Esophagus muscularis mucosa (tissue), 4 donors: ENCODE measurements at regions not wholly inside any gene's neighbourhood (a gene's known extent, or its start where the extent isn't known, plus 50 kb on each side); places are given as distances from the start of the nearest gene placed in this dataset.

Source experiments
- DNase-seq: peaks from one replicate; pipeline ENCODE4 v3.0.0-alpha.2; 2017; ENCODE audit errors: extremely low spot score
- H3K27ac ChIP-seq, 4 donors: fragments of 200-600 bp; sonication (generic); replicated peaks in 1 of 4; 1 replicate in 3 of 4; 2 replicates in 1 of 4; pipeline ENCODE4 v1.5.1; 2016 to 2019; ENCODE audit warnings: mild to moderate bottlenecking in 1 of 4
- H3K27me3 ChIP-seq, 4 donors: fragments of 200-600 bp; sonication (generic); one replicate each; pipeline versions ENCODE4 v1.5.1 to v1.6.0; 2016 to 2019
- H3K36me3 ChIP-seq, 4 donors: fragments of 200-600 bp; sonication (generic); one replicate each; pipeline ENCODE4 v1.5.1; 2016 to 2019
- H3K4me1 ChIP-seq, 4 donors: fragments of 200-600 bp; sonication (generic); one replicate each; pipeline ENCODE4 v1.5.1; 2016 to 2019
- H3K4me3 ChIP-seq, 4 donors: fragments of 200-600 bp; sonication (generic); 1 replicate in 2 of 4; 2 replicates in 2 of 4; pipeline ENCODE4 v1.5.1; 2016 to 2019; ENCODE audit warnings: mild to moderate bottlenecking in 4 of 4, moderate library complexity in 1 of 4
- H3K9me3 ChIP-seq, 4 donors: fragments of 200-600 bp; sonication (generic); 1 replicate in 3 of 4; 2 replicates in 1 of 4; pipeline ENCODE4 v1.5.1; 2016 to 2019
- EP300 ChIP-seq: sonication (generic); formaldehyde crosslinking; IDR thresholded peaks from one replicate; pipeline ENCODE4 v1.6.1; 2017; ENCODE audit warnings: antibody characterized with exemption
- POLR2A ChIP-seq: fragments of 450-650 bp; IDR thresholded peaks from one replicate; pipeline ENCODE4 v1.6.1; 2017; ENCODE audit warnings: antibody characterized with exemption, moderate library complexity, mild to moderate bottlenecking, low read depth
- POLR2AphosphoS5 ChIP-seq, 2 donors: sonication (generic); formaldehyde crosslinking; IDR thresholded peaks; one replicate each; pipeline ENCODE4 v1.6.1; 2017; ENCODE audit warnings: antibody characterized with exemption in 2 of 2
- WGBS: methylation state at CpG from one replicate; pipeline ENCODE4 v1.1.5; 2018; 5-methylcytosine and 5-hydroxymethylcytosine counted together
- intact Hi-C: fragments of 100-400 bp; cut with DNase I; formaldehyde crosslinking; loops from one replicate; pipeline ENCODE4 v1.15.1; 2023
- TF ChIP-seq, protein P1 (sequence below), 3 experiments: fragments of 200-600 bp in 2 of 3; fragments of 450-650 bp in 1 of 3; sonication (generic) in 2 of 3; IDR thresholded peaks; one replicate each; pipeline ENCODE4 v1.5.1; 2017 to 2019; ENCODE audit warnings: antibody characterized with exemption in 3 of 3, mild to moderate bottlenecking in 2 of 3, moderate library complexity in 1 of 3

DNA sequence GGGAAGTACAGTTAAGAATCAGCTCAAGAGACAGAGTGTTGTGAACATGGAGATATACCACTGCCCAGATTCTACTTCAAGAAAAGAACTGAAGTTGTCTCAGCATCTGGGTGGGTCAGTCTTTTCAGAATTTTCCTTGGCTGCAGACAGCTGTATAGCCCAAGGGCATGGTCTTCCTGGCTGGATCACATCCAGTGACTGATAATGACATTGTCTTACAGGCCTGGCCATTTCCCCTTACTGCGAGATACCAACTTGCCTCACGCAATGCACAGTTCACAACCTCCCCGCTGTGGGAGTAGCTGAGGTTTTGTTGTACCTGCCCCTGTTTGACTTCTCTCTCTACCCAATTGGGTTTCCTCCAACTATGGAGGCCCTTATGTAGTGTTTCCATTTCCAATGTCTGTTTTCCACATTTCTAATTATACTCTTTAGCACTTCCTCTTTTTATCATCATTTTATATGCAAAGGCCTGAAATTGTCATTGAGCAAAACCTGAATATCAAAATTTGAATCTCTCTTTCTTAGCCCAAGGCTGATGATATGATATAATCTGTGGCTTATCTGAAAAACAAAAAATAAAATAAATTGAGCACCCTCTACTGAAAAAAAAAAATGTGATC lies 209.1 kb downstream of the NAF1 start:
- no peak for TF ChIP-seq POLR2AphosphoS5 (IDR thresholded peaks at IDR 0.05)
- TF ChIP-seq EP300 = no peak
- TF ChIP-seq, protein P1, sequence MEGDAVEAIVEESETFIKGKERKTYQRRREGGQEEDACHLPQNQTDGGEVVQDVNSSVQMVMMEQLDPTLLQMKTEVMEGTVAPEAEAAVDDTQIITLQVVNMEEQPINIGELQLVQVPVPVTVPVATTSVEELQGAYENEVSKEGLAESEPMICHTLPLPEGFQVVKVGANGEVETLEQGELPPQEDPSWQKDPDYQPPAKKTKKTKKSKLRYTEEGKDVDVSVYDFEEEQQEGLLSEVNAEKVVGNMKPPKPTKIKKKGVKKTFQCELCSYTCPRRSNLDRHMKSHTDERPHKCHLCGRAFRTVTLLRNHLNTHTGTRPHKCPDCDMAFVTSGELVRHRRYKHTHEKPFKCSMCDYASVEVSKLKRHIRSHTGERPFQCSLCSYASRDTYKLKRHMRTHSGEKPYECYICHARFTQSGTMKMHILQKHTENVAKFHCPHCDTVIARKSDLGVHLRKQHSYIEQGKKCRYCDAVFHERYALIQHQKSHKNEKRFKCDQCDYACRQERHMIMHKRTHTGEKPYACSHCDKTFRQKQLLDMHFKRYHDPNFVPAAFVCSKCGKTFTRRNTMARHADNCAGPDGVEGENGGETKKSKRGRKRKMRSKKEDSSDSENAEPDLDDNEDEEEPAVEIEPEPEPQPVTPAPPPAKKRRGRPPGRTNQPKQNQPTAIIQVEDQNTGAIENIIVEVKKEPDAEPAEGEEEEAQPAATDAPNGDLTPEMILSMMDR (IDR thresholded peaks at IDR 0.05) = no peak
- TF ChIP-seq POLR2A = no peak
- intact Hi-C loops = no loop called here
- no peak for DNase-seq
- Histone ChIP-seq H3K27ac (no peak overlapping the region), H3K27me3 (no peaks in the 10 kb centered on the region), H3K36me3 (no peaks in the 10 kb centered on the region), H3K4me3 (no peak overlapping the region), H3K4me1 (no peaks in the 10 kb centered on the region), H3K9me3 (no peaks in the 10 kb centered on the region)
- 89% methylated on average over 3 of the region's 3 CpGs for WGBS

DNA sequence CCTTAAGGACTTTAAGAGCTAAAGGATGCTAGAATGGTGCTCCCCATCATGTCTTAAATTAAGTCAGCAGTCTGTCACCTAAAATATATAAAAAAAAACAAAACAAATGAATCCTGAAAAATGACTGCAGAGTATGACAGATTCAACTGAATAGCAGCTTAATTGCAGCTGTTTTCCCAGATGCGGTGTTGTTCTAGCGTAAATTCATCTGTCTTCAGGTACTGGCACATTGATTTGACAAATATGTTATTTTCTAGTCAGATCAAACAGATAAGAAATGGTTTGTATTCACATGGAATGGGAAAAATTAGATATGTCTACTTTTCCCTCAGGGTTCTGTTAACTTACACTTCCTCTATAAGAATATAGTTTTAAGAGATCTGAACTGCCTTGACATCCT lies 211.7 kb downstream of the NAF1 start:
- Histone ChIP-seq H3K27me3 (no peaks in the 10 kb centered on the region), H3K4me1 (no peaks in the 10 kb centered on the region), H3K36me3 (no peaks in the 10 kb centered on the region), H3K27ac (no peak overlapping the region), H3K9me3 (no peaks in the 10 kb centered on the region), H3K4me3 (no peak overlapping the region)
- WGBS = 92% methylated on average over 2 of the region's 2 CpGs
- no peak for DNase-seq
- intact Hi-C loops = no loop called here
- TF ChIP-seq POLR2A (no peak), POLR2AphosphoS5 (IDR thresholded peaks at IDR 0.05) (no peak)
- TF ChIP-seq, protein P1 (IDR thresholded peaks at IDR 0.05) = no peak

DNA sequence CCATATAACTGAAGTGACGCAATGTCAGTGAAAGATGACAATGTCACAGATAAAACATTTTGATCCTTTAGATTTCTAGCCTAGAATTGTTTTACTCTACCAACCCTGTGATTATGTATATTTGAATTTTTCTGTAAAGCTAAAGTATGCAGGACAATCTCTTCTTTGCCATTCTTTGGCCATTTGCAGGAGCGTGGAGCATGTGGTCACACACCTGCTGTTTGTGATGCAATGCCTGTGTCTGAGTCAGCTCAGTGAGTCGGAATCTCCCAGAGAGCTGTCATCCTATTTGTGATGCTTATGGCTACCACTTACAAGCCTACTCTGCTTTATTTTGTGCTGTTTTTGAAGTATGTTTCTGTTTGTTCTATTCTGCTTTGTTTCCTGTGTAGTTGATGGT lies 214.5 kb downstream of the NAF1 start:
- 83% methylated on average over 3 of the region's 3 CpGs for WGBS

DNA sequence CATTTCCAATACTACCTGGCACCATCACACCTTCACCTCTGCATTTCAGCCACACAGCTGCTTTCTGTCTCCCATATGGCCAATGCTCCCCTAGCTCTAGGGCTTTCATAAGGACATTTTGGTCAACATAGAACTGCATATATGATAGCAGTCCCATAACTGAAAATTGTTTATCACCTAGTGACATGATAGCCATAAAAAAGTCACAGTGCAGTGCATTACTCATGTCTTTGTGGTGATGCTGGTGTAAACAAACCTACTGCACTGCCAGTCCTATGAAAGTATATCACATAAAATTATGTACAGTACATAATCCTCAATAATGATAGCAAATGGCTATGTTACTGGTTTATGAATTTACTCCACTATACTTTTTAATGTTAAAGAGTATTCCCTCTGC lies 221.0 kb downstream of the NAF1 start:
- H3K27ac ChIP-seq = no peak overlapping the region
- no peak overlapping the region for H3K4me3 ChIP-seq
- H3K9me3 ChIP-seq = no peaks in the 10 kb centered on the region
- H3K36me3 ChIP-seq = no peaks in the 10 kb centered on the region
- DNase-seq = no peak
- no peaks in the 10 kb centered on the region for H3K4me1 ChIP-seq
- no peak for TF ChIP-seq POLR2AphosphoS5 (IDR thresholded peaks at IDR 0.05)
- TF ChIP-seq EP300 = no peak
- TF ChIP-seq, protein P1 (IDR thresholded peaks at IDR 0.05) = no peak
- no peak for TF ChIP-seq POLR2A
- intact Hi-C loops = no loop called here
- H3K27me3 ChIP-seq = no peaks in the 10 kb centered on the region

More for the DNA sequence above, 214.5 kb downstream of the NAF1 start:
- H3K27me3 ChIP-seq = no peaks in the 10 kb centered on the region
- TF ChIP-seq POLR2AphosphoS5 (IDR thresholded peaks at IDR 0.05) (no peak), POLR2A (no peak), EP300 (no peak)
- TF ChIP-seq, protein P1 (IDR thresholded peaks at IDR 0.05) = no peak
- intact Hi-C loops = no loop called here
- no peaks in the 10 kb centered on the region for H3K4me1 ChIP-seq
- H3K36me3 ChIP-seq = no peaks in the 10 kb centered on the region
- H3K27ac ChIP-seq = no peak overlapping the region
- no peak overlapping the region for H3K4me3 ChIP-seq
- no peaks in the 10 kb centered on the region for H3K9me3 ChIP-seq
- no peak for DNase-seq

DNA sequence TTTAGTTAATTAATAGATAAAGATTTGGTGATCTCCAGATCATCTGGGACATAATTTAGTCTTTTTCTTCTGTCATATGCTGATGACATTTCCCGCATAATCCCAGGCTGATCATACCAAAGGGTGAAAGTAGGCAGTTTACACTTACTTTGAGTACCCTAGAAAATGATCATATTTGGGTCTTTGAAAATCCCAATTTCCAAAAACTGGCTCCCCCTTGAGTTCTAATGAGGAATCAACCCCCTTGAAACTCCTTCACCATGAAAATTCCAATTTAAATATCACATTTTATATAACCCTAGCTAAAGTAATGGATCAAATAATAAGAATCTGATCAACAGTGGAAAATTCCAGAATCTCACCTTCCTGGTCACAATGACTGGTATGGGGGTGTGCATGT lies 223.4 kb downstream of the NAF1 start:
- H3K4me1 ChIP-seq = no peaks in the 10 kb centered on the region
- H3K9me3 ChIP-seq = no peaks in the 10 kb centered on the region
- TF ChIP-seq EP300 = no peak
- TF ChIP-seq, protein P1 (IDR thresholded peaks at IDR 0.05) = no peak
- no peak overlapping the region for H3K27ac ChIP-seq
- H3K4me3 ChIP-seq = no peak overlapping the region
- WGBS = 67% methylated on average over 1 of the region's 1 CpG
- H3K27me3 ChIP-seq = no peaks in the 10 kb centered on the region
- H3K36me3 ChIP-seq = no peaks in the 10 kb centered on the region
- no peak for DNase-seq
- intact Hi-C loops = no loop called here
